MM.1S (cell line): ENCODE measurements at regions not wholly inside any gene's neighbourhood (a gene's known extent, or its start where the extent isn't known, plus 50 kb on each side); places are given as distances from the start of the nearest gene placed in this dataset.

ENCODE experiments used
- EZH2 ChIP-seq: fragments of 300-600 bp; sonication (generic); optimal IDR thresholded peaks from 2 replicates; pipeline ENCODE3; 2017; ENCODE audit warnings: low read depth, mild to moderate bottlenecking, antibody characterized with exemption, low read length, mixed read lengths
- EZH2phosphoT487 ChIP-seq: fragments of 300-600 bp; sonication (generic); IDR thresholded peaks from 2 replicates; pipeline ENCODE4 v1.6.1; 2018; ENCODE audit warnings: antibody characterized with exemption, low read length
- TF ChIP-seq, protein P1 (sequence below): fragments of 300-600 bp; sonication (generic); IDR thresholded peaks from 2 replicates; pipeline ENCODE4 v1.5.1; 2016; ENCODE audit warnings: antibody characterized with exemption, low read length, mixed read lengths

DNA sequence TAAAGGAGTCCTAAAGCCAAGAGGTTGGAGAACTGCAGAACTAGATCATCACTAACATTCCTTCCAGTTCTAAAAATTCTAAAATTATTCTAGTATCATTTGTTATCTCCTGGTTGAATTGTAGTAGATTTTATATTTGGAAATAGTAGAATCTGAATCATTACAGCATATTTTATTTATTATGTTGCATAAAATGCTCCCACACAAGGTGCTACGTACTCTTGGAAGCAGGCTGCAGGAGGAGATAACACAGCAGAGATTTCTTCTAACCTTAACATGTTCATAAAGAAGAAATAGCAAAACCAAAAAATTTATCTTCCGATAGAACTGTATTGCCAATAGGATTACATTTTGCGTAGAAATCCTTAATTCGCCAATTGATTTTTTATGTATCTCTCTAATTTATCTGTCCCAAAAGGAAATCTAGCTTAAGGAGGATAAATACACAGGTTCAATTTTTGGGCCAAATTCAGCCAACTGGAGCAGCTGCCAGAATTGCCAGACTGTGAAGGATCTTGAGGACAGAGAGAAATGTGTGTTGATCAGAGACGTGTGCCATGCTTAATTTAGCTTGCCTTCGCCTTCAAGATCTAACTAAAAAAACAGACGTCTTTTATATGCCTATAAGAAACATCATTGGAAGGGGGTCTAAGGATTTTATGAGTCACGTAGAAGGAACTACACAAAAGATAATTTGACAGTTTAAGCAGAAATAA is 134.4 kb upstream of the MITF start:
- TF ChIP-seq EZH2 (no peak), EZH2phosphoT487 (no peak)
- TF ChIP-seq, protein P1, sequence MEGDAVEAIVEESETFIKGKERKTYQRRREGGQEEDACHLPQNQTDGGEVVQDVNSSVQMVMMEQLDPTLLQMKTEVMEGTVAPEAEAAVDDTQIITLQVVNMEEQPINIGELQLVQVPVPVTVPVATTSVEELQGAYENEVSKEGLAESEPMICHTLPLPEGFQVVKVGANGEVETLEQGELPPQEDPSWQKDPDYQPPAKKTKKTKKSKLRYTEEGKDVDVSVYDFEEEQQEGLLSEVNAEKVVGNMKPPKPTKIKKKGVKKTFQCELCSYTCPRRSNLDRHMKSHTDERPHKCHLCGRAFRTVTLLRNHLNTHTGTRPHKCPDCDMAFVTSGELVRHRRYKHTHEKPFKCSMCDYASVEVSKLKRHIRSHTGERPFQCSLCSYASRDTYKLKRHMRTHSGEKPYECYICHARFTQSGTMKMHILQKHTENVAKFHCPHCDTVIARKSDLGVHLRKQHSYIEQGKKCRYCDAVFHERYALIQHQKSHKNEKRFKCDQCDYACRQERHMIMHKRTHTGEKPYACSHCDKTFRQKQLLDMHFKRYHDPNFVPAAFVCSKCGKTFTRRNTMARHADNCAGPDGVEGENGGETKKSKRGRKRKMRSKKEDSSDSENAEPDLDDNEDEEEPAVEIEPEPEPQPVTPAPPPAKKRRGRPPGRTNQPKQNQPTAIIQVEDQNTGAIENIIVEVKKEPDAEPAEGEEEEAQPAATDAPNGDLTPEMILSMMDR = no peak
